PC-9 (cell line): ENCODE measurements at regions not wholly inside any gene's neighbourhood (a gene's known extent, or its start where the extent isn't known, plus 50 kb on each side); places are given as distances from the start of the nearest gene placed in this dataset.

Source experiments
- BruUV-seq: library from RNA; stranded (reverse); fragments of 400-500 nt; replicated peaks from 2 replicates; lab custom pipeline; 2021; lab: Mats Ljungman, UMichigan
- CTCF ChIA-PET: fragments of 300-600 bp; sonication (Branson Sonifier 250); formaldehyde crosslinking; loops from one replicate; lab custom pipeline; 2022; ENCODE audit warnings: antibody characterized with exemption; lab: Charles Lee
- POLR2A ChIA-PET: fragments of 300-600 bp; sonication (Branson Sonifier 250); formaldehyde crosslinking; loops from one replicate; lab custom pipeline; 2022; ENCODE audit warnings: antibody characterized with exemption; ENCODE audit not compliant: unreplicated experiment; lab: Charles Lee
- DNase-seq, 2 experiments: peaks; one replicate each; pipeline versions ENCODE4 v3.0.0 to v3.0.0-alpha.2; 2015 to 2022; ENCODE audit warnings: mixed read lengths in 1 of 2
- H2AFZ ChIP-seq: fragments of 200-600 bp; sonication (generic); 2 replicates; pipeline ENCODE4 v1.8.1; 2017; ENCODE audit warnings: antibody characterized with exemption
- H3F3A ChIP-seq: fragments of 200-600 bp; sonication (generic); 2 replicates; pipeline ENCODE4 v1.8.1; 2017; ENCODE audit warnings: antibody characterized with exemption, mild to moderate bottlenecking, low read depth; ENCODE audit not compliant: insufficient read depth
- H3K27ac ChIP-seq: fragments of 200-600 bp; sonication (generic); 2 replicates; pipeline ENCODE4 v1.6.1; 2016; ENCODE audit warnings: mixed run types
- H3K27me3 ChIP-seq: fragments of 200-600 bp; sonication (generic); 2 replicates; pipeline ENCODE4 v1.6.1; 2016; ENCODE audit warnings: low read depth, mixed run types; ENCODE audit not compliant: insufficient read depth
- H3K36me3 ChIP-seq: fragments of 200-600 bp; sonication (generic); 2 replicates; pipeline ENCODE4 v1.6.1; 2016; ENCODE audit warnings: low read depth, mixed run types
- H3K4me1 ChIP-seq: fragments of 200-600 bp; sonication (generic); replicated peaks from 2 replicates; pipeline ENCODE4 v1.6.1; 2016; ENCODE audit warnings: mixed run types; ENCODE audit not compliant: insufficient read depth
- H3K4me2 ChIP-seq: fragments of 200-600 bp; sonication (generic); 2 replicates; pipeline ENCODE4 v1.6.1; 2017; ENCODE audit warnings: mixed run types
- H3K4me3 ChIP-seq: fragments of 200-600 bp; sonication (generic); 2 replicates; pipeline ENCODE4 v1.6.1; 2016; ENCODE audit warnings: mixed run types
- H3K79me2 ChIP-seq: fragments of 200-600 bp; sonication (generic); 2 replicates; pipeline ENCODE4 v1.6.1; 2017; ENCODE audit warnings: low read depth, mixed run types
- H3K9me2 ChIP-seq: fragments of 200-600 bp; sonication (generic); 2 replicates; pipeline ENCODE4 v1.8.1; 2017; ENCODE audit warnings: mild to moderate bottlenecking; ENCODE audit not compliant: insufficient read depth
- H3K9me3 ChIP-seq: fragments of 200-600 bp; sonication (generic); 2 replicates; pipeline ENCODE4 v1.8.1; 2016; ENCODE audit warnings: low read depth; ENCODE audit not compliant: insufficient read depth
- H4K20me1 ChIP-seq: fragments of 200-600 bp; sonication (generic); 2 replicates; pipeline ENCODE4 v1.8.1; 2017; ENCODE audit not compliant: insufficient read depth
- CTCF ChIP-seq: fragments of 200-600 bp; sonication (generic); conservative IDR thresholded peaks from 2 replicates; pipeline ENCODE4 v1.6.1; 2017; ENCODE audit warnings: mixed run types, antibody characterized with exemption, mild to moderate bottlenecking, moderate library complexity
- EZH2 ChIP-seq: fragments of 200-600 bp; sonication (generic); IDR thresholded peaks from 2 replicates; pipeline ENCODE4 v1.8.0; 2017; ENCODE audit warnings: antibody characterized with exemption, low read depth
- intact Hi-C: fragments of 100-400 bp; cut with micrococcal nuclease; formaldehyde crosslinking; loops from one replicate; pipeline ENCODE4 v1.10.0; 2022; ENCODE audit not compliant: unreplicated experiment

- H3K79me2 ChIP-seq = no peaks in the 10 kb centered on the region
- no peaks in the 10 kb centered on the region for H3F3A ChIP-seq
- H3K27me3 ChIP-seq = no peaks in the 10 kb centered on the region
- intact Hi-C loops = no loop called here
- no peak overlapping the region for H3K27ac ChIP-seq
- CTCF ChIA-PET = no interaction called here
- TF ChIP-seq EZH2 = no peak
- no peak for TF ChIP-seq CTCF
- BruUV-seq = no TSS peak
- H3K9me2 ChIP-seq = no peaks in the 10 kb centered on the region
- no peak for DNase-seq
- no peak overlapping the region for H3K4me2 ChIP-seq
- H3K36me3 ChIP-seq = no peaks in the 10 kb centered on the region
- no peak overlapping the region for H3K4me3 ChIP-seq
- no peaks in the 10 kb centered on the region for H3K4me1 ChIP-seq
- H3K9me3 ChIP-seq = no peaks in the 10 kb centered on the region
- H4K20me1 ChIP-seq = no peaks in the 10 kb centered on the region
- POLR2A ChIA-PET = no interaction called here
- H2AFZ ChIP-seq = no peak overlapping the region
Measured at GRCh38 chr3:147311716-147312115, 94.6 kb downstream of the ZIC4 start.

DNA sequence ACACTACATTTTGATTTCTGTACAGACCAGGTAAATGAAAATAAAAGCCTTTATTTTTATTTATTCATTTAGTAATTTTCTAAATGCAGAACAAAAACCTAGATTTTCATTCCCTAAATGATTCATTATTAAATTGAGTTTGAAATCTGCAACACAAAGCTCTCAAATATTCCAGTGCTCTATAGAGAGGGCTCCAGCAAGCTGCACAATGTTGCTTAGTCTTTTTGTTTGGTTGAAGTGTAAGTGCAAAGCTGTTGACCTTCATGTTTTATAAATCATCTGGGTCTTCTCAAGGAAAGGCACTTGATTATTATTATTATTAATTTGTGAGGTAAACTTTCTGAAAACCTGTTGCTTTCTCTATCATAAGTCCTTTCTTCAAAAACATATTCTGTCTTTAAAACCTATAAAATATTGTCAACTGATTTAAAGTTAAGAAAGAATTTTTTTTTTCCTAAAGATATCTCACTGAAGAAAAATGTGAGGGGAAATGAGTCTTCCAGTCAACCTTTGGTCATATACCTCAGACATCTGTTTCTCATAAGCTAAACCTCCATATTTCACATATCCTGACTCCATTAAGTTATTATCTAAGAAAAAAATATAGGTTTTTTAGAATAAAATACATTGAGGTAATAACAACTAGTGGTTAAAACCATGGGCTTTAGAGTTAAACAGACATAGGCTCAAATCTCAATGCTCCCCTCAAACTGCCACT lies 100.7 kb downstream of the ZIC4 start:
- CTCF ChIA-PET = no interaction called here
- POLR2A ChIA-PET = no interaction called here
- no peak overlapping the region for H2AFZ ChIP-seq

DNA sequence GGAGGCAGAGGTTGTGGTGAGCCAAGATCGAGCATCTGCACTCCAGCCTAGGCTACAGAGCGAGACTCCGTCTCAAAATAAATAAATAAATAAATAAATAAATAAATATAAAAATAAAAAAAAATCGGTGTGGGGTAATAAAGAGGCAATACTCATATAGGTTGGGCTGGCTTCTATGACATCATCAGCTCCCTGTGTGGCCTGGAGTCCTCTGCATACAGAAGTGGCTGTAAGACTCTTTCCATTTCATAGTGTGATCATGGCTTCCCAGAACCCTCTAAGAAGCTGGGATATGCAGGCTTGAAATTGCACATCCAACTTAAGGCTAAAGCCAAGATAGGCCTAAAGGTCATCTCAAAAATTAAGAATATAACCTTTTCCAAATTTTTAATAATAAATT lies 101.6 kb downstream of the ZIC4 start:
- no peak for DNase-seq
- Histone ChIP-seq H2AFZ (no peak overlapping the region), H3K9me3 (no peaks in the 10 kb centered on the region), H4K20me1 (no peaks in the 10 kb centered on the region), H3K27me3 (no peaks in the 10 kb centered on the region), H3K79me2 (no peaks in the 10 kb centered on the region), H3K36me3 (no peaks in the 10 kb centered on the region), H3K4me1 (no peaks in the 10 kb centered on the region), H3F3A (no peaks in the 10 kb centered on the region), H3K4me3 (no peak overlapping the region), H3K9me2 (no peaks in the 10 kb centered on the region), H3K27ac (no peak overlapping the region), H3K4me2 (no peak overlapping the region)
- intact Hi-C loops = no loop called here
- POLR2A ChIA-PET = no interaction called here
- CTCF ChIA-PET = no interaction called here
- TF ChIP-seq EZH2 = no peak
- no peak for TF ChIP-seq CTCF
- no TSS peak for BruUV-seq

More for the DNA sequence above, 100.7 kb downstream of the ZIC4 start:
- TF ChIP-seq CTCF (no peak), EZH2 (no peak)
- H3K79me2 ChIP-seq = no peaks in the 10 kb centered on the region
- H4K20me1 ChIP-seq = no peaks in the 10 kb centered on the region
- H3K9me3 ChIP-seq = no peaks in the 10 kb centered on the region
- no peak overlapping the region for H3K4me2 ChIP-seq
- no peaks in the 10 kb centered on the region for H3K36me3 ChIP-seq
- intact Hi-C loops = no loop called here
- DNase-seq = no peak
- H3K27me3 ChIP-seq = no peaks in the 10 kb centered on the region
- no peaks in the 10 kb centered on the region for H3K9me2 ChIP-seq
- no TSS peak for BruUV-seq
- H3K4me1 ChIP-seq = no peaks in the 10 kb centered on the region
- H3K27ac ChIP-seq = no peak overlapping the region
- no peak overlapping the region for H3K4me3 ChIP-seq
- no peaks in the 10 kb centered on the region for H3F3A ChIP-seq
